GM10248 (cell line): ENCODE measurements at regions not wholly inside any gene's neighbourhood (a gene's known extent, or its start where the extent isn't known, plus 50 kb on each side); places are given as distances from the start of the nearest gene placed in this dataset.

ENCODE experiments used
- CTCF ChIA-PET: fragments of 300-600 bp; sonication (Branson Sonifier 250); formaldehyde crosslinking; extraction: SDS; loops from one replicate; lab custom pipeline; 2021; ENCODE audit warnings: antibody characterized with exemption; lab: Yijun Ruan, JAX
- POLR2A ChIA-PET: fragments of 350-650 bp; sonication (Branson Sonifier 250); formaldehyde crosslinking; extraction: SDS; loops from one replicate; lab custom pipeline; 2020; ENCODE audit warnings: antibody characterized with exemption; lab: Yijun Ruan, JAX
- DNase-seq: peaks from one replicate; pipeline ENCODE4 v3.0.0; 2012; ENCODE audit errors: extremely low spot score
- CTCF ChIP-seq: IDR thresholded peaks from 2 replicates; pipeline ENCODE4 v1.5.1; 2012; ENCODE audit warnings: mild to moderate bottlenecking, low read depth; ENCODE audit errors: extremely low read depth, missing control alignments, control extremely low read depth

DNA sequence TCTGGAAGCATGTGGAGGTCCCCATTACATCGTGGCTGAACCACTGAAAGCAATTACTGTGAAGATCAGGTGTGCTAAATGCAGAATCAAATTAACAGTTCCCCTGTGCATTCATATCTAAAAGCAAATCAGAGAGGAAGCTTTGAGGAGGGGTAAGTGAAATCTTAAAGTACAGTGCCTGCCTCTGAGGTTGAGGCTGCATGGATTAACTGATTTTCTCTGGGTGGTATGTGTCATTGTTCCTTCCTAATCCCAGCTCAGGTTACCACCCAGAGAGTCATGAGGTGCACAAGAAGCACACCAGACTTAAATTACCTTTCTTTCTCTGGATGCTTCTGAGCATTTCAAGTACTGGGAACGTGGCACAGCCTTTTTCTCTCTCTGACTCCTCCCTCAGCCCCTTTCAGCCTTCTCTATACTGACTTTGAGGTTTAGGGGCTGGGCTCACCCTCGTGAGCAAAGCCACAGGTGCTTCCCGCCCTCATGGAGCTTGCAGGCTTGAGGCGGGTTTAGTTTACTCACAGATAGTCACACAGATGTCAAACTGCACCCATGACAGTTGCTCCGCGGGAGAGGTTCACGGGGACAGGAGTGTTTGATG lies 237.6 kb upstream of the CRY1 start:
- DNase-seq = no peak
- no peak for TF ChIP-seq CTCF
- POLR2A ChIA-PET = no interaction called here
- CTCF ChIA-PET = no interaction called here

DNA sequence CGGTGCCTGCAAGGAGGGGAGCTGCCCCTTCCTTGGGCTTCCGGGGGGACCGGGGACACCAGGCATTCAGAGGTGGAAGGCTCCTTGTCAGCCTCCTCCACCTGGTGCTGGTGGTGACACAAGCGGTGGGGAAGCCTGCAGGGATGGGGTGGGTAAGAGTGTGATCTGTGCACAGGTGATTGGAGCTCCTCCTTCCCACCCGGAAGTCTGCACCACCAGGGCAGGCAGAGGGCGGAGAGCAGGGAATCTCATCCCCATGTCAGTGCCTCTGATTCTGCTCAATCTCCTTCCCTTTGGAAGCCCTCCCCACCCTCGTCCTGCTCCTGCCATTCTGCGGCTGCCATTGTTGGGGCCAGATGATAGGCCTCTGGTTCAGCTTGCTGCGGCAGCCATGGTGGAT lies 238.1 kb upstream of the CRY1 start:
- DNase-seq = no peak
- POLR2A ChIA-PET = no interaction called here
- CTCF ChIA-PET = no interaction called here
- no peak for TF ChIP-seq CTCF

DNA sequence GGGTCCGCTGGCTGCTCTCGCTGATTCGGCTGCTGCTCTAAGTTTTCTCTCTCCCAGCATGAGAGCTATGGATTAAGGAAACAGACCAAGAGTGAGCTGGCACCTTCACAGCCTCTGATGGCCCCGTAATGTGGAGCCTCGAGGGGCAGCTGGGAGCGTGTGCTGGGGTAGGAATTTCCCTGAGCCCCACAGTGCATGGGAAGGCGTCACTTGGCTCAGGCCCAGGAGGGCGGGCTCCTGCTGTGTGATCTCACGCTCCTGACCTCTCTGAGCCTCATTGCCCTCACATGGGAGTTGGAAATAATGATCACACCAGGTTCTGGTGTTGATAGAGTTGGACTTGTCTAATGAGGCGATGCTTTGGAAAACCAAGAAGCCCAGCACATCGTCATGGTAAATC lies 238.6 kb upstream of the CRY1 start:
- CTCF ChIA-PET = no interaction called here
- POLR2A ChIA-PET = no interaction called here
- no peak for TF ChIP-seq CTCF

GRCh38 chr12:107332743-107333142 lies 239.4 kb upstream of the CRY1 start:
- POLR2A ChIA-PET = no interaction called here
- no peak for DNase-seq
- TF ChIP-seq CTCF = no peak
- CTCF ChIA-PET = no interaction called here

More for the DNA sequence above, 238.6 kb upstream of the CRY1 start:
- DNase-seq = no peak

DNA sequence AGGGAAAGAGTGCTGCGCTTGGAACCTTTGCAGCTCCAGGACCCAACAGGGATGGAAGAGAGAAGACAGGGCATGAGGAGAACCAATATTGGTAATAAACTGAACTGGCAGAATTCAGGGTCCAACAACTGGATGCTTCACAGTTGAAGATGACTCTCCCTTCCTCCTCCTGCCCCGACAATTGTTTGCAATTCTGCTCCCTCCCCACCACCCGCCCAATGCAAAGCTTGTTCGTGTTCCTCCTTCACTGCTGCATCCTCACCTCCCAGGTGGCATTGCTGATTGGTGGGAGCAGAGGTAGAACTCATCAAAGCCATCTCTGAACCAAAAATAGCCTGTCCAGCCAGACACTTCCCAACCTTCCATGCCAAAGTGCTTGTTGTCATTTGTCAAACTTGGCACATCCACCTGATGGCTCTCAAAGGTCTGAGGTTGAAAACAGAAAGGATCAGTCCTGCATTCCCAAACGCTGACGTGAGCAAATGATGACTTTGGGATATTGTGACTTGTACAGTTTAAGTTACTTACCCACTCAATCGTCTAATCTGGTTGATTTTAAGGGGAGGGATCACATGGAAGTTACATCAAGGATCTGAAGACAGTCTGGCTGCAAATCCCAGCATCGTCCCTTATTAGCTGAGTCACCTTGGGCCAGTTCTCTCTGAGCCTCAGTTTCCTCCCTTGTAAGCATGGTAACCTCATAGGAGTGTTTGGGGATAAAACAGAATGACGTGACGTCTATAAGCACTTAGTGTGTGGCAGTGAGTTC lies 242.6 kb upstream of the CRY1 start:
- no peak for DNase-seq
- CTCF ChIA-PET = no interaction called here
- POLR2A ChIA-PET = no interaction called here
- TF ChIP-seq CTCF = no peak

DNA sequence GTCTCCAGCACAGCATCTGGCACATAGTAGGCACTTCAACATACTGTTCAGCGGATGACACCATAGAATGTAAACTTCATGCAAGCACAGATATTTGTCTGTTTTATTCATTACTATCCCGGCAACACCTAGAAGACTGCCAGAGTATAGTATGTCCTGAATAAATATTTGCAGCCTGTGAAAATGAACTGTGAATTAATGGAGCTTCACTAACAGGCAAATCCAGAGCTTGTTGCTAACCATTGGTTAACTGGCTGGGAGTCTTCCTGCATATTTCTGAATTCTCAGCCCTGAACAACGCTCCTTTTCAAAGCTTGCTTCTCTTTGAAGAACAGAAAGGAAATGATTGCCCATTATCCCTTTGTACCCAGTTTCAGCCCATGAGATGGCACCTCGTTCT lies 243.3 kb upstream of the CRY1 start:
- no peak for TF ChIP-seq CTCF
- DNase-seq = no peak
- POLR2A ChIA-PET = no interaction called here
- CTCF ChIA-PET = no interaction called here
